GM23338 (cell line): ENCODE measurements at regions not wholly inside any gene's neighbourhood (a gene's known extent, or its start where the extent isn't known, plus 50 kb on each side); places are given as distances from the start of the nearest gene placed in this dataset.
"Not testable (repeated sequence)": the region's sequence is repeated elsewhere in the genome, so short reads cannot be mapped to it uniquely, and the experiment has no call there.

Experiments
- ATAC-seq: fragments of 200-7000 bp; cut with Tn5 transposase; 3 replicates; pipeline ENCODE4 v1.9.1; 2020
- DNase-seq: peaks from one replicate; pipeline ENCODE4 v3.0.0-alpha.2; 2015; ENCODE audit warnings: low spot score
- H2AFZ ChIP-seq: fragments of 200-600 bp; sonication (generic); 2 replicates; pipeline ENCODE4 v1.8.0; 2016; ENCODE audit warnings: antibody characterized with exemption, mild to moderate bottlenecking, moderate library complexity
- H3F3A ChIP-seq: fragments of 200-600 bp; sonication (generic); replicated peaks from 2 replicates; pipeline ENCODE4 v1.8.0; 2017; ENCODE audit warnings: antibody characterized with exemption, mixed run types, low read depth
- H3K27ac ChIP-seq: fragments of 200-600 bp; sonication (generic); 2 replicates; pipeline ENCODE4 v1.6.1; 2016; ENCODE audit warnings: low read depth
- H3K27me3 ChIP-seq: fragments of 200-600 bp; sonication (generic); 2 replicates; pipeline ENCODE4 v1.8.0; 2016; ENCODE audit warnings: mild to moderate bottlenecking, mixed run types, moderate library complexity; ENCODE audit not compliant: insufficient read depth
- H3K36me3 ChIP-seq: fragments of 200-600 bp; sonication (generic); 2 replicates; pipeline ENCODE4 v1.8.0; 2016; ENCODE audit warnings: mild to moderate bottlenecking; ENCODE audit not compliant: insufficient read depth
- H3K4me1 ChIP-seq: fragments of 200-600 bp; sonication (generic); 2 replicates; pipeline ENCODE4 v1.8.0; 2016; ENCODE audit warnings: mild to moderate bottlenecking, moderate library complexity; ENCODE audit not compliant: insufficient read depth
- H3K4me2 ChIP-seq: fragments of 200-600 bp; sonication (generic); 2 replicates; pipeline ENCODE4 v1.7.1; 2017; ENCODE audit warnings: mixed run types
- H3K4me3 ChIP-seq: fragments of 200-600 bp; sonication (generic); 2 replicates; pipeline ENCODE4 v1.6.1; 2016; ENCODE audit warnings: mixed run types
- H3K79me2 ChIP-seq: fragments of 200-600 bp; sonication (generic); replicated peaks from 2 replicates; pipeline ENCODE4 v1.8.0; 2017; ENCODE audit warnings: mild to moderate bottlenecking; ENCODE audit not compliant: insufficient read depth
- H3K9me2 ChIP-seq: fragments of 200-600 bp; sonication (generic); 2 replicates; pipeline ENCODE4 v1.8.0; 2017; ENCODE audit not compliant: insufficient read depth
- H4K20me1 ChIP-seq: fragments of 200-600 bp; sonication (generic); replicated peaks from 2 replicates; pipeline ENCODE4 v1.8.0; 2017; ENCODE audit warnings: mild to moderate bottlenecking; ENCODE audit not compliant: insufficient read depth
- H3K27ac Mint-ChIP-seq: 2 replicates; pipeline ENCODE4 v1.8.0; 2020; ENCODE audit warnings: inconsistent platforms, mild to moderate bottlenecking, moderate library complexity, mixed read lengths
- H3K27me3 Mint-ChIP-seq: 3 replicates; pipeline ENCODE4 v1.8.0; 2022; ENCODE audit warnings: low read depth, mild to moderate bottlenecking, moderate library complexity, mixed read lengths, inconsistent platforms; ENCODE audit not compliant: insufficient read depth, poor library complexity
- H3K36me3 Mint-ChIP-seq: 3 replicates; pipeline ENCODE4 v1.8.0; 2021; ENCODE audit warnings: low read depth, mild to moderate bottlenecking, inconsistent platforms, moderate library complexity, mixed read lengths
- H3K4me1 Mint-ChIP-seq: 3 replicates; pipeline ENCODE4 v1.8.0; 2020; ENCODE audit warnings: mild to moderate bottlenecking, inconsistent platforms, mixed read lengths
- H3K4me3 Mint-ChIP-seq: 3 replicates; pipeline ENCODE4 v1.8.0; 2021; ENCODE audit warnings: moderate library complexity, mild to moderate bottlenecking, inconsistent platforms, mixed read lengths
- H3K9me3 Mint-ChIP-seq: 3 replicates; pipeline ENCODE4 v1.8.0; 2020; ENCODE audit warnings: moderate library complexity, mild to moderate bottlenecking, inconsistent platforms, mixed read lengths
- CREB1 ChIP-seq: fragments of 250-450 bp; sonication (Bioruptor Pico); IDR thresholded peaks from 2 replicates; pipeline ENCODE4 v1.5.0; 2020; ENCODE audit warnings: low read depth, mild to moderate bottlenecking, moderate library complexity
- ETS1 ChIP-seq: IDR thresholded peaks from 2 replicates; pipeline ENCODE4 v1.6.1; 2016; ENCODE audit warnings: antibody characterized with exemption
- EZH2 ChIP-seq: fragments of 200-600 bp; sonication (generic); IDR thresholded peaks from one replicate; pipeline ENCODE4 v1.8.0; 2017; ENCODE audit warnings: antibody characterized with exemption, mild to moderate bottlenecking, low read depth; ENCODE audit not compliant: unreplicated experiment
- EZH2phosphoT487 ChIP-seq: fragments of 200-600 bp; sonication (generic); IDR thresholded peaks from one replicate; pipeline ENCODE4 v1.8.1; 2018; ENCODE audit warnings: antibody characterized with exemption; ENCODE audit not compliant: unreplicated experiment
- JUNB ChIP-seq: IDR thresholded peaks from one replicate; pipeline ENCODE4 v1.6.1; 2016; ENCODE audit warnings: antibody characterized with exemption; ENCODE audit not compliant: unreplicated experiment
- NANOG ChIP-seq: IDR thresholded peaks from 2 replicates; pipeline ENCODE4 v1.6.1; 2016; ENCODE audit warnings: antibody characterized with exemption, borderline replicate concordance
- POLR2AphosphoS5 ChIP-seq: IDR thresholded peaks from 2 replicates; pipeline ENCODE4 v1.6.1; 2016; ENCODE audit warnings: antibody characterized with exemption, low read depth
- REST ChIP-seq: IDR thresholded peaks from one replicate; pipeline ENCODE4 v1.6.1; 2018; ENCODE audit warnings: antibody characterized with exemption; ENCODE audit not compliant: unreplicated experiment
- STAT1 ChIP-seq: IDR thresholded peaks from one replicate; pipeline ENCODE4 v1.6.1; 2016; ENCODE audit warnings: antibody characterized with exemption; ENCODE audit not compliant: unreplicated experiment
- ZNF114 ChIP-seq: fragments of 250-450 bp; sonication (Bioruptor Pico); IDR thresholded peaks from 2 replicates; pipeline ENCODE4 v1.5.0; 2020; ENCODE audit warnings: mild to moderate bottlenecking, moderate library complexity
- TF ChIP-seq, protein P1 (sequence below), 2 experiments: fragments of 200-600 bp in 1 of 2; sonication (generic) in 1 of 2; conservative IDR thresholded peaks; 2 replicates each; pipeline versions ENCODE4 v1.5.1 to v1.6.1; 2016 to 2017; ENCODE audit warnings: antibody characterized with exemption in 2 of 2, low read depth in 2 of 2, mild to moderate bottlenecking in 2 of 2, moderate library complexity in 1 of 2

- H4K20me1 ChIP-seq, H3K27ac Mint-ChIP-seq, H3K9me2 ChIP-seq, H3K27me3 ChIP-seq, H3K9me3 Mint-ChIP-seq, H3K4me1 Mint-ChIP-seq, DNase-seq, H3K4me2 ChIP-seq, ATAC-seq, H2AFZ ChIP-seq, H3F3A ChIP-seq, H3K4me3 Mint-ChIP-seq, H3K4me1 ChIP-seq, H3K36me3 ChIP-seq, H3K27me3 Mint-ChIP-seq, H3K36me3 Mint-ChIP-seq, H3K27ac ChIP-seq, H3K4me3 ChIP-seq, H3K79me2 ChIP-seq: not testable (repeated sequence)
Observed at GRCh38 chr3:157845839-157846238, 260.4 kb downstream of the SHOX2 start.

- no peaks in the 10 kb centered on the region for H3K27me3 Mint-ChIP-seq
- Histone ChIP-seq H3K36me3 (no peaks in the 10 kb centered on the region), H3K27me3 (no peaks in the 10 kb centered on the region), H4K20me1 (no peaks in the 10 kb centered on the region), H2AFZ (peak overlapping the region; percentile 56; the same call in 1 of the 2 replicates), H3K4me1 (no peaks in the 10 kb centered on the region), H3K4me2 (no peak overlapping the region), H3K79me2 (no peaks in the 10 kb centered on the region), H3F3A (no peaks in the 10 kb centered on the region), H3K4me3 (no peak overlapping the region), H3K27ac (no peak overlapping the region), H3K9me2 (no peaks in the 10 kb centered on the region)
- H3K4me1 Mint-ChIP-seq, result no peaks in the 10 kb centered on the region
- ATAC-seq (no peak), DNase-seq (no peak)
- H3K4me3 Mint-ChIP-seq, result no peak overlapping the region
- H3K27ac Mint-ChIP-seq, result no peak overlapping the region
- no peaks in the 10 kb centered on the region for H3K36me3 Mint-ChIP-seq
- no peaks in the 10 kb centered on the region for H3K9me3 Mint-ChIP-seq
- no peak for TF ChIP-seq EZH2phosphoT487
- TF ChIP-seq JUNB, result no peak
- no peak for TF ChIP-seq NANOG
- TF ChIP-seq, protein P1, sequence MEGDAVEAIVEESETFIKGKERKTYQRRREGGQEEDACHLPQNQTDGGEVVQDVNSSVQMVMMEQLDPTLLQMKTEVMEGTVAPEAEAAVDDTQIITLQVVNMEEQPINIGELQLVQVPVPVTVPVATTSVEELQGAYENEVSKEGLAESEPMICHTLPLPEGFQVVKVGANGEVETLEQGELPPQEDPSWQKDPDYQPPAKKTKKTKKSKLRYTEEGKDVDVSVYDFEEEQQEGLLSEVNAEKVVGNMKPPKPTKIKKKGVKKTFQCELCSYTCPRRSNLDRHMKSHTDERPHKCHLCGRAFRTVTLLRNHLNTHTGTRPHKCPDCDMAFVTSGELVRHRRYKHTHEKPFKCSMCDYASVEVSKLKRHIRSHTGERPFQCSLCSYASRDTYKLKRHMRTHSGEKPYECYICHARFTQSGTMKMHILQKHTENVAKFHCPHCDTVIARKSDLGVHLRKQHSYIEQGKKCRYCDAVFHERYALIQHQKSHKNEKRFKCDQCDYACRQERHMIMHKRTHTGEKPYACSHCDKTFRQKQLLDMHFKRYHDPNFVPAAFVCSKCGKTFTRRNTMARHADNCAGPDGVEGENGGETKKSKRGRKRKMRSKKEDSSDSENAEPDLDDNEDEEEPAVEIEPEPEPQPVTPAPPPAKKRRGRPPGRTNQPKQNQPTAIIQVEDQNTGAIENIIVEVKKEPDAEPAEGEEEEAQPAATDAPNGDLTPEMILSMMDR (conservative IDR thresholded peaks at IDR 0.05; ENCODE audit: low read depth in 2 of 2), result no peak
- no peak for TF ChIP-seq ZNF114
- TF ChIP-seq ETS1, result no peak
- no peak for TF ChIP-seq EZH2
- no peak for TF ChIP-seq CREB1 (CRISPR knock-in tag)
Observed at GRCh38 chr3:157844800-157845565, 261.2 kb downstream of the SHOX2 start.

- no peaks in the 10 kb centered on the region for H3K4me1 ChIP-seq
- H2AFZ ChIP-seq, result peak overlapping the region; percentile 74; the same call in 1 of the 2 replicates
- H3K4me1 Mint-ChIP-seq, result no peaks in the 10 kb centered on the region
- no peaks in the 10 kb centered on the region for H3K79me2 ChIP-seq
- no peaks in the 10 kb centered on the region for H4K20me1 ChIP-seq
- no peaks in the 10 kb centered on the region for H3K36me3 ChIP-seq
- H3K27ac ChIP-seq, result no peak overlapping the region
- H3K4me3 ChIP-seq, result no peak overlapping the region
- H3K36me3 Mint-ChIP-seq, result no peaks in the 10 kb centered on the region
- DNase-seq (no peak), ATAC-seq (no peak)
- no peaks in the 10 kb centered on the region for H3K9me3 Mint-ChIP-seq
- H3K27ac Mint-ChIP-seq, result no peak overlapping the region
- H3F3A ChIP-seq, result no peaks in the 10 kb centered on the region
- H3K9me2 ChIP-seq, result no peaks in the 10 kb centered on the region
- H3K27me3 ChIP-seq, result no peaks in the 10 kb centered on the region
- H3K4me2 ChIP-seq, result no peak overlapping the region
- H3K4me3 Mint-ChIP-seq, result no peak overlapping the region
- no peaks in the 10 kb centered on the region for H3K27me3 Mint-ChIP-seq
- TF ChIP-seq REST, result no peak
- TF ChIP-seq POLR2AphosphoS5, result no peak
- no peak for TF ChIP-seq EZH2
- no peak for TF ChIP-seq ETS1
- TF ChIP-seq NANOG, result no peak
- no peak for TF ChIP-seq CREB1 (CRISPR knock-in tag)
- TF ChIP-seq EZH2phosphoT487, result no peak
- TF ChIP-seq STAT1, result no peak
Observed at GRCh38 chr3:157844216-157844615, 262.0 kb downstream of the SHOX2 start.
